Stimulated activated CD4-positive, alpha-beta T cell treated with anti-CD3 and anti-CD28 coated beads, Interleukin-12 subunit alpha, Interleukin-12 subunit beta, amount 100 ng/mL, for 48 hours (primary cell): ENCODE measurements at regions not wholly inside any gene's neighbourhood (a gene's known extent, or its start where the extent isn't known, plus 50 kb on each side); places are given as distances from the start of the nearest gene placed in this dataset.
"Not testable (repeated sequence)": the region's sequence is repeated elsewhere in the genome, so short reads cannot be mapped to it uniquely, and the experiment has no call there.

Source experiments
- DNase-seq, 3 donors: peaks; one replicate each; pipeline ENCODE4 v3.0.0-alpha.2; 2020; ENCODE audit warnings: low read depth in 2 of 3, low spot score in 1 of 3

DNA sequence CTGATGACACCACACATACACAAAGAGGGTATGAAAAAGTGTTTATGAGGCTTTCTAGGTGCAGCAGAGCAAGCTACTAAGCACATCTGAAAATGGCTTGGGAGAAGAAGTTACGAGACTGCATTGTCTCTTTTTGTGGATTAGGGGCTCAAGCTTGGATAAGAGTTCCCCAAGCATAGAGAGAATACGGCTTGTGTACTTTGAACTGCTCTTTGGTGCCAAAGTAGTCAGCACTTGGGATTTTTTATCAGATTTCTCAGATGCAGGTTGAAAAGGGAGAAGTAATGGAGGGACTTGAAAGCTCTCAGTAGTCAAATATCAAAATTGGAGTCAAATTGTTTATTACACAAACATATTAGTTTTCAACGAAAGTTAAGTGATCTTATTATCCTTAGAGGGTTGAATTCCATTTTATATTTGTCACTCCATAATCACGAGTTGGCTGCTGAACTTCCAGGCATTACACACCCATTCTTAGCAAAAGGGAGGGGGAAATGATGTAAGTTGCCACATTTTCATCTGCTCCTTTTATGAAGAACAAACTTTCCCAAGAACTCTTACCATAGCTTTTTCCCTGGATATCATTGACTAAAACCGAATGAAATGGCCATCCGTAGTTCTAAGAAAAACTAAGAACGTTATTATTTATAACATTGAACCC is 1904.9 kb downstream of the PCDH7 start:
- no peak for DNase-seq

DNA sequence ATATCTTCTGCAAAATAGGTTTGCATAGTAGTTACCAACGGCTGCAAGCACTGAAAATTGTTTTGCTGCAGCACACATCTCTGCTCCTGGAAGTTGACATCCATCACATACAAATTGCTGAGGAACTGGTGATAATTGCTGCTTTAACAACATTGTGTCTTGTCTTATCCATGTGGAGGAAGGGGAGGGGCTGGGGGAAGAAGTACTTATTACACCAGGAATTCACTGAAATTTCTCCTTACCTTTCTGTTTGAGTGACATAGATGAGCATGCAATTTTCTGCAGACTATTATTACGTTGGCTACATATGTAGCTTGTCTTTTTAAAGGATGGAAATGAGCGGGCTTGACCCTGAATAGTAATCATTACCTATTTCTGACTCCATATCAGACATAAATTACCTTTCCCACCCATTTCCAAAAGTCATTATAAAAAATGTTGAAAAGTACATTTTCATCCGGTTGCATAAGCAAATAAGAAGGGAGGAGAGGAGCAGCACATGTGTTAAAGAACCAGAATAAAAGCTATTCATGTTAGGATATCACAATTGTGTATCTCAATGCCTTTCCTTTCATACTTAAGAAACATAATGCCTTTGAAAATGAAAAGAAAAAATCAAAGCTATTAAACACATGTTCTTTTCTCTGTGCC is 1905.6 kb downstream of the PCDH7 start:
- DNase-seq: no peak

DNA sequence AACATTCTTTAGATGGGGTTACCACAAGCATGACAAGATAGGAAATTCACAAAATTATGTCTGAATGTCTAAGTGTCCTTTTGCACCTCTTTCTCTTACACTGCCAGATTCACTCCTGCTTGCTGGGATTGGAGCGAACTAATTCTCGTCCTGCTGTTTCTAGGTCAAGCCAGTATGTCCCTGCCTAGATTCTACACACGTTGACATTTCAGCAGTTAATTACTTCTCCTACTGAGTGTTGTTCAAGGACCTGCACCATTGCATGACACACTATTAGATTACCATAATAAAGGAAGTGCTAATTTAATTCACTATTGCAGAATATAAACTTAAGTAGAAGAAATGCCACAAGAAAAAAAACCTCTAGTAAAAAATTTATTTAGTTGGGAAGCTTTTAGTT is 1911.7 kb downstream of the PCDH7 start:
- no peak for DNase-seq

DNA sequence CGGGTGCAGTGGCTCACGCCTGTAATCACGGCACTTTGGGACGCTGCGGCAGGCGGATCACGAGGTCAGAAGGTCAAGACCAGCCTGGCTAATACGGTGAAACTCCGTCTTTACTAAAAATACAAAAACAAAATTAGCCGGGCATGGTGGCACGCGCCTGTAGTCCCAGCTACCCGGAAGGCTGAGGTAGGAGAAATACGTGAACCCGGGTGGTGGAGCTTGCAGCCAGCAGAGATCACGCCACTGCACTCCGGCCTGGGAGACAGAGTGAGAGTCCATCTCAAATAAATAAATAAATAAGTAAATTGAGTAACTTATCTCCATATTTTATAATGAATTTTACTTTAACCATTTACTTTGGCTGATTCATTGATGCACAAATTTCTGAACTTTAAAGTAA is 1913.3 kb downstream of the PCDH7 start:
- DNase-seq: no peak

DNA sequence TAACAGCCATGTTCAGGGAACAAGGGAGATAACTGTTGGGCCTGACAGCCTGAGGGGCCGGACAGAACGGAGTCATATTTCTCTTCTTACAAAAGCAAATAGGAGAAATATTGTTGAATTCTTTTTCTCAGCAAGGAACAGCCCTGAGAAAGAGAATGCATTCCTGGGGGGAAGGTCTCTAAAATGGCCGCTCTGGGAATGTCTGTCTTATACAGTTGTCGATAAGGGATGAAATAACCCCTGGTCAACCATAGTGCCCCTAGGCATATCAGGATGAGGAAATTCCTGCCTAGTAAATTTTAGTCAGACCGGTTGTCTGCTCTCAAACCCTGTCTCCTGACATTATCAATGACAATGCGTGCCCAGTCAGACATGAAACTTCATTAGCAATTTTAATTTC is 1925.5 kb downstream of the PCDH7 start:
- DNase-seq: no peak

DNA sequence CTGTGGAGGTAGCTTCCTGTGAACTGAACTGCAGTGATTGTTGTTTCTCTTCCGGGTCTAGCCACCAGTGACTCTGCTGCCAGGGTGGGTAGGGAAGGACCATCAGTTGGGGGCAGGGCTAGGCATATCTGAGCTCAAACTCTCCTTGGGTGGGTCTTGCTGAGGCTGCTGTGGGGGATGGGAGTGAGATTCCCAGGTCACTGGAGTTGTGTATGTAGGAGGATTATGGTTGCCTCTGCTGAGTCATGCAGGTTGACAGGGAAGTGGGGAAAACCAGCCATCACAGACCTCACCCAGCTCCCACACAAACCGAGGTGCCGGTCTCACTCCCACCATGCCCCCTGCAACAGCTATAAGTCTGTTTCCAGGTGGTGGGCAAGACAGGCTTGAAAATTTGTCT is 1937.8 kb downstream of the PCDH7 start:
- no peak for DNase-seq

DNA sequence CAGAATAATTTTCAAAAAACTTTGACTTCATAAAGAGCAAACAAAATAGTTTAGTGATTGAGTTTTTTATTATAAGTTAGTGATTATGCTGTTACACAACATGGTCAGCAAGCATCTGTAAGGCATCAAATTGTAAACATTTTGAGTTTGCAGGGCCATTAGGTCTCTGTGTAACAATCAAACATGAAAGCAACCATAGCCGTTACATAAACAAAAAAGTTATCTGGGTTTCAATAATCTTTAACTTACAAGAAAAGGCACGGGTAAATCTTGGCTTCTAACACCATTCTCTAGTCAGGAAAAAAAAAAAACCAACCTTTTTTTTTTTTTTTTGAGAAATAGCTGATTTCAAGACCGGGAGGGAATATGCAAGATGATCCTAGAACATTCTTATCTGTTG is 1941.1 kb downstream of the PCDH7 start:
- DNase-seq: no peak

DNA sequence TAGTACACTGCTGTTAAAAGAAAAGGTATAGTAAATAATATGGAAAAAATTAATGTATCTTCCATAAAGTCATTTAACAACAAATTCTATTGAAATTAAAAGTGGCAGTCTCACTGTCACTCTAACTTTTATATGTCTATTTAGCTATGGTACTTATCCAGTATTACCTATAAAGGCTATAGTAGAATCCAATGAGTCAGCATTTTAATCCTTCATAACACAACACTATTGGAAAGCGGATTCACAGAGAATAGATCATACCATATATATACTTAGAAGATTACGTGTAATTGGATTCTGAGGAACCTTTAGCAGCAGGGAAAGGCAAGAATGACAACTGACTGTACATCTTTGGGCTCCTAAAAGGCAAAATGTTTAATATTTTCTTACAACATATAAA is 1942.6 kb downstream of the PCDH7 start:
- DNase-seq: no peak

DNA sequence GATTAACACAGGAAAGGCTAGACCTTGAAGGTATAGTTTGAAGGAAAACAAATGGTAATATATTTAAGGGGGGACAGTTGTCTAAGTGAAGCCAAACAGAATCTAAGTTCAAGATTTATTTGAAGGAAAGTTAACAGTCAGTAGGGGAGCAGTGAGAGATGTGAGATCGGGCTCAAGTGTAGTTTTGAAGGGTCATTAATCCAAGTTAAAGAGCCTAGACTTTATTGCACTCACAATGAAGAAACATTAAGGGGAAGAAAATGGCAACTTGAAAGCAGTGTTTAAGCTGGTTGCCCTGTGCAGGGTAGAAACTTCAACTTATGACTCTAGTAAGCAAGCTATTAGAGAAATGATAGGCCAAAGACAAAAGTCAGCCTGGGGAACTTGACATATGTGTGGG is 1952.2 kb downstream of the PCDH7 start:
- DNase-seq: no peak

DNA sequence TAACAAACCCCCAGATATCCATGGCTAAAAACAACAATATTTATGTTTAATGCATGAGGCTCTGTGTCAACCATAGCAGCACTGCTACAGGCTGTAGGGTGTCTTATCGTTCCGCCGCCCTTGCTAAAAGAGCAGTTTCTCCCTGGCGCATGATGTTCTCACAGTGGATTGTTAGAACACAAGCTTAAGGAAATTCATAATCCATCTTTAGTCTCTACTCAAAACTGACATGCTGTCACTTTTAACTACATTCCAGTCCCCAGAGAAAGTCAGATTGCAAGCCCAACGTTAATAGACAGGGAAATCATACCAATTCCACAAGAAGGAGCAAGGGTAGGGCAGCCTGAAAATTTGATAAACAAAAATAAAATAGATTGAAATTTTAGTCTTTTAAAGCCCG is 1960.8 kb downstream of the PCDH7 start:
- DNase-seq: no peak

DNA sequence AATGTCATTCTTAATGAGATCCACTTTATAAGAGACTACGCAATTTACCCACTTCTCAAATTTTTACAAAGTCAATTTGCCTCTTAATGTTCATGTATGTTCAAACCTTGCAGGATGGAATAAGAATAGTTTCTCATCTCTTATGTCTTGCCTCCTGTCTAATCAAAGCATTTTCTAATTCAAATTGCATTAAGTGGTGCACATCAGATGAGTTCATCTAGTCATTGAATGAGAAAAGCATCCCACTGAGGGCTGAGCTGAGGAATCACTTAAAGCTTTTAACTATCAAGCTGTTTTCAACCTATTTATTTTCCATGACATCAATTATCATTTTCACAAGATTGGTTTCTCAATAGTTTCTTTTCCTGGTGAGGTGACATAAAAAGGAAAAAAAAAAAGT is 1964.0 kb downstream of the PCDH7 start:
- no peak for DNase-seq

DNA sequence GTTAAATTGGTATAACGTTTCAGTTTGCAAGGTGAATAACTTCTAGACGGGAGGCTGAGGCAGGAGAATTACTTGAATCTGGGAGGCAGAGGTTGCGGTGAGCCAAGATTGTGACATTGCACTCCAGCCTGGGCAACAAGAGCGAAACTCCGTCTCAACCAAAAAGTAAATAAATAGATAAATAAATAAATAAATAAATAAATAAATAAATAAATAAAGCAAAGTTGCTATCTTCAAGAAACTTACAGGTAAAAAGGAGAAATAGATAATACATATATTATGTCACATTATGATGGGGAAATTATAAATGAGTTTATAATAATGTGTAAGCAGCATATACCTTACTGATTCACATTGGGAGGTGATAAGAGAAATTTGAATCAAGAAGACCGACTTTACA is 1966.0 kb downstream of the PCDH7 start:
- DNase-seq: no peak

DNA sequence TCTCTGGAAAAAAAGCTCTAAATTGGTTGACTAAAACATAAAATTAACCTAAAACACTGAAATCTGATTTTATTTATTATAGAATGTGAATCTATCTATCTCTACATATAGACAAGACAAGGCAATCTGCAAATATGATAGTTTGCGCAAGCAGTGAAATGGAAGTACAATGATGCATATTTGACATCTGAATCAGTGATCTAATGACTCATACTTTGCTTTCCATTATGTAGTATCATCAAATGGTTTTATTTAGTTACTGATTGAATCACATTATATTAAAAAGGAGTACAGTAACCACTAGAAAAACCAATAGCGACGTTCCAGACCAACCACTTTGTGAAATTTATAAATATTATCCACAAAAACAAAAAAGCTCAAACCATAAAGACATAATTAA is 1969.3 kb downstream of the PCDH7 start:
- no peak for DNase-seq

DNA sequence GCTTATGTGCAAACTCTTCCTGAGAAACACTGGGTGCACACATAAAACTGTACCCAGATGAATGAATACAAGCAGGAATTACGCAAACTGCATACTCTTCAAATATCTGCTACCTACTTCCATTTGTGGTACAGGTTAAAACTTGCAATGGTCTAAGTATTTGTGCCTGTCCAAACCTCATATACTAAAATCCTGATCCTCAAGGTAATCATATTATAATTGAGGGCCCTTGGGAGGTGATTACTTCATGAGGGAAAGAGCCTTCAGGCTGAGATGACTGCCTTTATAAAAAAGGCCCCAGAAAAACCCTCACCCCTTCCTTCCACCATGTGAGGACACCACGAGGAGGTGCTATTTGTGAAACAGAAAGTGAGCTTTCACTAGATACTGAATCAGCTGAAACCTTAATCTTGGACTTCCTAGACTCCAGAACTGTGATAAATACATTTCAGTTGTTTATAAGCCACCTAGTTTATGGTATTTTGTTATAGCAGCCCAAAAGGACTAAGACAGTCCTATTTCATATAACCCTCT is 1977.2 kb downstream of the PCDH7 start:
- no peak for DNase-seq

DNA sequence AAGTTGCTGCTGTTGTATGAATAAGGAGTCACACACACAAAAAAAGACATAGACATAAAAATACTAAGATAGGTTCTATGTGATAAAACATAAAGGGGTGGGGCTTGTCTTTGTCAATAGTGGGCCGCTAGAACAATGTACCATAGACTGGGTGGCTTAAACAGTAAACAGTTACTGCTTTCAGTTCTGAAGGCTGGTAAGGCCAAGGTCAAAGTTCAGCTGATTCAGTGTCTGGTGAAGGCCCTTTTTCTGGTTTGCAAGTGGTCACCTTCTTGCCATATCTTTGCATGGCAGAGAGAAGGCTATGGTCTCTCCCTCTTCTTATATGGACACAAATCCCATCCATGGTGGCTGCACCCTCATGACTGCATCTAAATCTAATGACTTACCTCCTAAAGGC is 1980.7 kb downstream of the PCDH7 start:
- DNase-seq: no peak

DNA sequence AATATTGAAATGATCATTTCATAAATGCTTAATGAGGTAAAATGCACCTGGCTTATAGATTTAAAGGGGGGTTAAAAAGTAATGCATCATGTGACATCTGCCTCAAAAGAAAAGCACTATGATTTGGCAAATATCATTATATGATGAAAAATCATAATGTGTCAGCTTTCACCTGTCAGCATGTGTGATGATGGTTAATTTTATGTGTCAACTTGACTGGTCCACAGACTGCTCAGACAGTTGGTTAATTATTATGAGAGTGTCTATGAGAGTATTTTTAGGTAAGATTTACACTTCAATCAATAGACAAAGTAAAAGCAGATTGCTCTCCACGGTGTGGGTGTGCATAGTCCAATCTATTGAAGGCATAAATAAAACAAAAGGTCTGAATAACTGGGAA is 1986.7 kb downstream of the PCDH7 start:
- no peak for DNase-seq

DNA sequence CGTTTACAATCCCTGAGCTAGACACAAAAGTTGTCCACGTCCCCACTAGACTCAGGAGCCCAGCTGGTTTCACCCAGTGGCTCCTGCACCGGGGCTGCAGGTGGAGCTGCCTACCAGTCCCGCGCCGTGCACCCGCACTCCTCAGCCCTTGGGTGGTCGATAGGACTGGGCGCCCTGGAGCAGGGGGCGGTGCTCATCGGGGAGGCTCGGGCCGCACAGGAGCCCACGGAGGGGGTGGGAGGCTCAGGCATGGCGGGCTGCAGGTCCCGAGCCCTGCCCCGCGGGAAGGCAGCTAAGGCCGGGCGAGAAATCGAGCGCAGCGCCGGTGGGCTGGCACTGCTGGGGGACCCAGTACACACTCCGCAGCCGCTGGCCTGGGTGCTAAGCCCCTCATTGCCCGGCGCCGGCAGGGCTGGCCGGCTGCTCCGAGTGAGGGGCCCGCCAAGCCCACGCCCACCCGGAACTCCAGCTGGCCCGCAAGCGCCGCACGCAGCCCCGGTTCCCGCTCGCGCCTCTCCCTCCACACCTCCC is 1996.0 kb downstream of the PCDH7 start:
- DNase-seq: not testable (repeated sequence)

DNA sequence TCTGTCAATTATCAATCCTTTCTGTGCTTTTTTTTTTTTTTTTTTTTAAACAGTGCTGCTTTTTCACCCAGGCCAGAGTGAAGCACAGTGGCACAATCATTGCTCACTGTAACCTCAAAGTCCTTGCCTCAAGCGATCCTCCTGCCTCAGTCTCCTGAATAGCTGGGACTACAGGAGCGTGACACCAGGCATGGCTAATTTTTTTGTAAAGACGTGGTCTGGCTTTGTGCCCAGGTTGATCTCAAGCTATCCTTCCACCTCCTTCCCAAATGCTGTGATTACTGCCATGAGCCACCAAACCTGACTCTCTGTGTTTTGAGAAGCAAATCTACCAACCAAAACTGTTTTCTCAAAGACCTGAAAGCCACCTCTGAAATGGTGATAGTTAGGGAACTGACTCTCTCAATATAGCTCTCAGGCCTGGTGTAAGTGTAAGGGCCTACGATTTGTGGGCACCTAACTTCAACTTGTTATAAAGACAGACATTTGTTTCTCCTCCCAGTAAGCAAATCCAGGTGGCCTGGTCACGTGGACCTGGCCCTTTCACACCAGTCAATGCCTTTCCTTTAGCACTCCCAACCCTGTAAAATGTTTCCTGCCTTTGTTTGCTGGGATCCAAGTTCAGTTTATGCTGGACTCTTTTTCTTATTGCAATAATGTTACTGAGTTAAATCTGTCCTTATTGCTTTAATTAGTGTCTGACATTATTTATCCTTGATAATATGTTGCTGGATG is 2015.9 kb downstream of the PCDH7 start:
- DNase-seq: no peak

DNA sequence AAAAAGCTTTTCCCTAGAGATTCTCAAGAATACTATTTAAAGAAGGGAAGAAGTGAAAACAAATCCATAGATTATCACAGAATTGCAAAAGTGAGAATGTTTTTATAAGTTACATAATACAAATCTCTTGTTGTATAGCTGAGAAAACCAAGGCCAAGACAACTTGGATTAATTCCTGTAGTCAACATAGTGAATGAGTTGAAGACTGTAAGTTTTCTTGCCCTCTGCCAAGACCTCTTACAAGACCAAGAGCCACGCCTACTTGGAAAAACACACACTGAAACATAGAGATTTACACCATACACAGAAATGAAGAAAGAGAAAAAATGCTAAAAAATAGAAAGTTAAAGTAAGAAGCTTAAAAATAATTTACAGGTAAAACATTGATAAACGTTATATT is 2024.0 kb downstream of the PCDH7 start:
- DNase-seq: no peak

DNA sequence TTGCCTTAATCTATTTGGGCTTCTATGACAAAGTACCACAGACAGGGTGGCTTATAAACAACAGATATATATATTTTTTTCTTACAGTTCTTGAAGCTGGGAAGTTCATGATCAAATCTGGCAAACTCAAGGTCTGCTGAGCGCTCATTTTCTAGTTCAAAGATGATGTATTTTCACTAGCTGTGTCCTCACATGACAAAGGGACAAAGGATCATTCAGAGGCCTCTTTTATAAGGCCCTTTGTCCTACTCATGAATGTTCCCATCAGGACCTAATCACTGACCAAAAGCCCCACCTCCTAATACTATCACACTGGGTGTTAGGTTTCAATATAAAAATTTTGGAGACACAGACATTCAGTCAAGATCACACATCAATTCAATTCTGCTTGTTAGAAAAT is 2025.2 kb downstream of the PCDH7 start:
- DNase-seq: no peak

DNA sequence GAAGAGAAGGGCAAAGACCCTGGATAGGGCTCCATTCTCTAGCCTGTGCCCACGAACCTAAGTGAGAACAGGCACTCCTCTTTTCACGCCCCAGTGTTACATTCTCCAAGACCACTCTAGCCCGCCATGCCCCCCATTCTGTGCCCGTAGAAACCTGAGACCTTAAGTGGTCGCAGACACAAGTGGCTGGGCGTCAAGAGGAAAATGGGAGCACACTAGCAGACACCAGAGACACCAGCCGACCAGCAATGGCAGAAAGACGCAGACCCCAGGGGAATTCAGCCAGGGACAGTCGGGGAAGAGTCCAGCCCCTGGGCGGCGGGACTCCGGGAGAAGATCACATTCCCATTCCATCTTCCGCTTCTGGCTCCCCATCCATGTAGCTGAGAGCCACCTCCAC is 2027.9 kb downstream of the PCDH7 start:
- no peak for DNase-seq

DNA sequence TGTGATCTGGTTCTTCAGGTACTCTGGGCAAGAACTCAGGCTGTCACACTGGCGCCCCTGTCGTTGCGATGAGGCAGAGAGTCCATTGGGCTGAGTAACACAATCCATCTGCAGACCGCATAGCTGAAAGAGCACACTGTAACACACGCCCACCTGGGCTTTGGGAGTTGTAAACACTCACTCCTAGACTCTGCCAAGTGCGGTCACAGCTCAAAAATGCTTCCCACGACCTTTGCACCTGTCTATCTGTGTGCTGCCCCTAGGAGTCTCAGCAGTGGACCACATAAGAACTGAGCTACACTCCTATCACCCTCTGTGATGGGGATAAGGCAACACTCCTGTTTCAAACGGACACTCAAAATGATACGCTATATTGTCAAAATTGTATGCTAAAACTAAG is 2028.3 kb downstream of the PCDH7 start:
- no peak for DNase-seq
